ENCODE measurements at regions not wholly inside any gene's neighbourhood (a gene's known extent, or its start where the extent isn't known, plus 50 kb on each side); places are given as distances from the start of the nearest gene placed in this dataset.

- H3K27me3 ChIP-seq, result no peaks in the 10 kb centered on the region
- no peaks in the 10 kb centered on the region for H3K36me3 ChIP-seq
- H3K4me1 ChIP-seq, result peaks cover 0 to 52% (median 10%) of the 10 kb centered on the region in 12 donors
- intact Hi-C loops (cut with DNase I), result no loop called here
- no peak for DNase-seq
- WGBS, 4 donors, result 56 to 61% (median 57%) methylated on average over 2 of the region's 2 CpGs
- H3K9me3 ChIP-seq, result no peaks in the 10 kb centered on the region
- H3K4me3 ChIP-seq, result no peak overlapping the region
- no peak for TF ChIP-seq CTCF (IDR thresholded peaks at IDR 0.05)
- TF ChIP-seq POLR2A (IDR thresholded peaks at IDR 0.05), result no peak
- H3K27ac ChIP-seq, result no peak overlapping the region
- no peak for ATAC-seq
Observed at GRCh38 chr12:89208661-89209096, 143.6 kb downstream of the DUSP6 start.

GRCh38 chr12:89206390-89206789, 145.9 kb downstream of the DUSP6 start:
- Histone ChIP-seq H3K4me3 (no peak overlapping the region), H3K4me1 (peaks cover 0 to 29% (median 5%) of the 10 kb centered on the region in 12 donors), H3K27me3 (no peaks in the 10 kb centered on the region), H3K27ac (peak overlapping the region in 1 of 12 donors; percentile 9), H3K36me3 (no peaks in the 10 kb centered on the region), H3K9me3 (no peaks in the 10 kb centered on the region)
- DNase-seq (no peak), ATAC-seq (peak in 1 of 4 donors; percentile 16)
- 33 to 48% (median 41%) methylated on average over 1 of the region's 1 CpG for WGBS, 4 donors
- intact Hi-C loops (cut with DNase I), result no loop called here
- TF ChIP-seq CTCF (IDR thresholded peaks at IDR 0.05), result no peak
- no peak for TF ChIP-seq POLR2A (IDR thresholded peaks at IDR 0.05)

- Histone ChIP-seq H3K4me3 (no peak overlapping the region), H3K4me1 (peaks cover 0 to 28% (median 3%) of the 10 kb centered on the region in 12 donors), H3K27me3 (no peaks in the 10 kb centered on the region), H3K9me3 (no peaks in the 10 kb centered on the region), H3K36me3 (no peaks in the 10 kb centered on the region), H3K27ac (no peak overlapping the region)
- intact Hi-C loops (cut with DNase I), result no loop called here
- WGBS, 4 donors, result 92 to 93% (median 93%) methylated on average over 2 of the region's 2 CpGs
- ATAC-seq (no peak), DNase-seq (no peak)
- TF ChIP-seq POLR2A (IDR thresholded peaks at IDR 0.05) (no peak), CTCF (IDR thresholded peaks at IDR 0.05) (no peak)
Observed at GRCh38 chr12:89205517-89205916, 146.8 kb downstream of the DUSP6 start.

- ATAC-seq, result no peak
- H3K36me3 ChIP-seq, result no peaks in the 10 kb centered on the region
- H3K4me3 ChIP-seq, result no peak overlapping the region
Observed at GRCh38 chr12:89203144-89203543, 149.2 kb downstream of the DUSP6 start.

More at GRCh38 chr12:89203144-89203543, 149.2 kb downstream of the DUSP6 start:
- intact Hi-C loops (cut with DNase I), result no loop called here
- no peak overlapping the region for H3K27ac ChIP-seq
- peaks cover 0 to 16% (median 0%) of the 10 kb centered on the region in 12 donors for H3K4me1 ChIP-seq
- TF ChIP-seq CTCF (IDR thresholded peaks at IDR 0.05) (no peak), POLR2A (IDR thresholded peaks at IDR 0.05) (no peak)
- no peak for DNase-seq
- no peaks in the 10 kb centered on the region for H3K27me3 ChIP-seq
- WGBS, 4 donors, result 75 to 88% (median 81%) methylated on average over 1 of the region's 1 CpG
- H3K9me3 ChIP-seq, result no peaks in the 10 kb centered on the region

Measured in heart left ventricle (tissue), 16 donors.